ACC112 (cell line): ENCODE measurements at regions not wholly inside any gene's neighbourhood (a gene's known extent, or its start where the extent isn't known, plus 50 kb on each side); places are given as distances from the start of the nearest gene placed in this dataset.

Source experiments
- H2AFZ ChIP-seq: fragments of 200-600 bp; sonication (generic); one replicate; pipeline ENCODE4 v1.6.0; 2017; ENCODE audit warnings: antibody characterized with exemption, low read length; ENCODE audit not compliant: unreplicated experiment
- H3K27ac ChIP-seq: fragments of 200-600 bp; sonication (generic); 2 replicates; pipeline ENCODE4 v1.5.1; 2014; ENCODE audit warnings: low read depth, mild to moderate bottlenecking, antibody characterized with exemption, low read length, moderate library complexity
- H3K27me3 ChIP-seq: fragments of 200-600 bp; sonication (generic); 2 replicates; pipeline ENCODE4 v1.6.1; 2014; ENCODE audit warnings: mild to moderate bottlenecking, antibody characterized with exemption, low read length, moderate library complexity, mixed read lengths; ENCODE audit not compliant: insufficient read depth
- H3K36me3 ChIP-seq: fragments of 200-600 bp; sonication (generic); 2 replicates; pipeline ENCODE4 v1.6.1; 2016; ENCODE audit warnings: mild to moderate bottlenecking, antibody characterized with exemption, low read length, moderate library complexity, mixed read lengths; ENCODE audit not compliant: insufficient read depth
- H3K4me1 ChIP-seq: fragments of 200-600 bp; sonication (generic); one replicate; pipeline ENCODE4 v1.6.1; 2016; ENCODE audit warnings: low read length, mixed read lengths; ENCODE audit not compliant: insufficient read depth, unreplicated experiment, control insufficient read depth
- H3K4me3 ChIP-seq: fragments of 200-600 bp; sonication (generic); 2 replicates; pipeline ENCODE4 v1.5.1; 2014; ENCODE audit warnings: mild to moderate bottlenecking, low read depth, low read length
- H3K79me2 ChIP-seq: fragments of 200-600 bp; sonication (generic); one replicate; pipeline ENCODE4 v1.6.0; 2016; ENCODE audit warnings: low read length; ENCODE audit not compliant: control insufficient read depth, unreplicated experiment, insufficient read depth

GRCh38 chr5:165101709-165102108 is 1596.3 kb downstream of the MAT2B start:
- H2AFZ ChIP-seq = no peak overlapping the region
- H3K4me3 ChIP-seq = no peak overlapping the region
- H3K4me1 ChIP-seq = no peaks in the 10 kb centered on the region
- H3K27me3 ChIP-seq = no peaks in the 10 kb centered on the region
- no peaks in the 10 kb centered on the region for H3K36me3 ChIP-seq
- H3K27ac ChIP-seq = no peak overlapping the region
- no peaks in the 10 kb centered on the region for H3K79me2 ChIP-seq

DNA sequence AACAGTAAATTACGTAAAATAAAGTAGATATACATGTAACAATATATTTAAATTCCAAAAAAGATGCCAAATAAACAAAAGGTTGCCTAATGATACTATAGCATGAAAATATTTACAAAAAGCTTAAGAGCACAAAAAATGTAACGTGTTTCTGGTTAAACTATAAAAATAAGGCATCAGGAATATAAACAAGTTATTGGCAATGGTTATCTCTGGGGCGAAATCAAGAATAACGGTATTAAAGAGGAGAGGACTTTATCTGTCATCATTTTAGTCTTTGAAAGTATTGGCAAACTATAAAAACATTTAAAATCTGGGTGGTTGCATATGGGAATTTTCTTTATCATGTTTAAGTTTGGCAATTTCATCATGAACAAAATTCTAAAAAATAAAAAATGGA is 1599.2 kb downstream of the MAT2B start:
- Histone ChIP-seq H3K4me3 (no peak overlapping the region), H3K4me1 (no peaks in the 10 kb centered on the region), H2AFZ (no peak overlapping the region), H3K27ac (no peak overlapping the region), H3K27me3 (no peaks in the 10 kb centered on the region), H3K36me3 (no peaks in the 10 kb centered on the region), H3K79me2 (no peaks in the 10 kb centered on the region)

DNA sequence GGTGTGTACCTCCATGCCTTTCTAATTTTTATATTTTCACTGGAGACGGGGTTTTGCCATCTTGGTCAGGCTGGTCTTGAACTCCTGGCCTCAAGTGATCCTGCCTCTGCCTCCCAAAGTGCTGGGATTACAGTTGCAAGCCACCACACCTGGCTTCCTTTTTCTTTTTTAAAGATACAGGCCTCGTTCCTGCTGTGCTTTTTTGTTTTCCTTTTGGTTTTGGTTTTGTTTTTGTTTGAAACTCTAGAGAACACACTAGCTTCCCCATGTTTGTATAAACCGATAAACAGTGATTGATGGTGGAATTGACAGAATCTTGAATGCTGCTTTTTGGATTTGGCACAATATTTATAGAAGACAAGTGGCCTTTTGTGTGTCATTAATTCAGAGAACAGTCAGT is 1603.4 kb downstream of the MAT2B start:
- Histone ChIP-seq H3K4me3 (peak overlapping the region; percentile 20), H3K27me3 (no peaks in the 10 kb centered on the region), H2AFZ (peak overlapping the region; percentile 1), H3K36me3 (no peaks in the 10 kb centered on the region), H3K4me1 (no peaks in the 10 kb centered on the region), H3K27ac (no peak overlapping the region), H3K79me2 (no peaks in the 10 kb centered on the region)

DNA sequence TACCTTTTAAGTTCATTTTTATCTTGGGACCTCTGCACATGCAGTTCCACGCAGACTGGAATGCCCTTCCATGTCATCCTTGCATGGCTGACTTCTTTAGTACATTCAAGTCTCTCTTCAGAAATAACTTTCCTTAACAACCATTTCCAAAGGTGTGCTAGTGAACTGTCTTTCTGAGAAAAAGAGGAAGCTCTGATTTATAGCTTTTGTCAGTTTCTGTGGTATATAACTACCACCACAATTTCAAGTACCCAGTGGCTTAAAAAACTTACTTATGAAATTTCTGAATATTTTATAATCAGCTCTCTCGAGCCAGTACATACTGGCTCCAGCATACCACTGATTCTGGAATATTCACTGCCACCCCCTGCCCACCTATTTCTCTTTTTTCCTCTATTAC is 1613.8 kb downstream of the MAT2B start:
- H2AFZ ChIP-seq = no peak overlapping the region
- no peaks in the 10 kb centered on the region for H3K27me3 ChIP-seq
- H3K36me3 ChIP-seq = no peaks in the 10 kb centered on the region
- H3K27ac ChIP-seq = no peak overlapping the region
- H3K4me1 ChIP-seq = no peaks in the 10 kb centered on the region
- H3K4me3 ChIP-seq = no peak overlapping the region
- no peaks in the 10 kb centered on the region for H3K79me2 ChIP-seq

DNA sequence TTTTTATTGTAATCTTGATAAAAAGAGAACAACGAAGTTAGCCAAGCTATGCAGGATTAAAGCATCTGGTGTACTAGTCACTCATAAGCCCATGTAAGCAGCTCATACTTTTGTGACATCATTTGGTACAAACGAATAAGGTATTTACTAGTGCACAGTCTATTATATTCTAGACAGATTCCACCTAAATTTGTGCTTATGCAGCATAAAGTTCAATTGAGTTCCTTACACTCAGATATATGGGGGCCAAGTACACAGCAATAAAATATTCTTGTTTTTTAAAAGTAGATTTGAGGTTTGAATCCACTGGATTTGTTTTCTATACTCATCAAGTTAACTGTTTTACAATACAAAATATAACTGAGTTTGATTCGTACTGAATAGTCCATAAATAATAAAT is 1621.2 kb downstream of the MAT2B start:
- Histone ChIP-seq H2AFZ (no peak overlapping the region), H3K27me3 (no peaks in the 10 kb centered on the region), H3K4me1 (peaks cover 15% of the 10 kb centered on the region), H3K4me3 (no peak overlapping the region), H3K27ac (no peak overlapping the region), H3K79me2 (no peaks in the 10 kb centered on the region), H3K36me3 (no peaks in the 10 kb centered on the region)

- H3K79me2 ChIP-seq = no peaks in the 10 kb centered on the region
- no peak overlapping the region for H2AFZ ChIP-seq
- H3K4me1 ChIP-seq = peaks cover 15% of the 10 kb centered on the region
- no peaks in the 10 kb centered on the region for H3K27me3 ChIP-seq
- H3K27ac ChIP-seq = no peak overlapping the region
- no peak overlapping the region for H3K4me3 ChIP-seq
- H3K36me3 ChIP-seq = no peaks in the 10 kb centered on the region
These were observed 1622.5 kb downstream of the MAT2B start for GRCh38 chr5:165127941-165128340.

DNA sequence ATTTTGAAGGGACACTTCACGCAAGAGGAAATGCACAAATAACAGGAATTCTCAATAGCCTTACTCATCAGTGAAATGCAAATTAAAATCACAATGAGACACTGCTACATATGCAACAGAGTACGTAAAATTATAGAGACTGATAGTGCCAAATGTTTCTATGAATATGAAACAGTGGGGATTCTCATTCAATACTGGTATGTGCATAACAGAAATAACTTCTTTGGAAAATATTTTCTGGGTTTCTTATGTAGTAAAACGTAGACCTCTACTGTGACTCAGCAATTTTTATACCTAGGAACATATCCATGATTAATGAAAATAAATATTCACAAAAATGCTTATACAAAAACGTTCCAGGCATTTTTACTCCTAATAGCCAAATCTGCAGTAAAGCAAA is 1625.2 kb downstream of the MAT2B start:
- Histone ChIP-seq H3K4me1 (peaks cover 15% of the 10 kb centered on the region), H3K79me2 (no peaks in the 10 kb centered on the region), H3K4me3 (peak overlapping the region; percentile 21; the same call in 1 of the 2 replicates), H3K27me3 (no peaks in the 10 kb centered on the region), H3K36me3 (no peaks in the 10 kb centered on the region), H3K27ac (peak overlapping the region; percentile 64), H2AFZ (peak overlapping the region; percentile 77)

GRCh38 chr5:165134155-165134554 is 1628.7 kb downstream of the MAT2B start:
- H3K79me2 ChIP-seq = no peaks in the 10 kb centered on the region
- H3K4me1 ChIP-seq = peaks cover 15% of the 10 kb centered on the region
- no peaks in the 10 kb centered on the region for H3K36me3 ChIP-seq
- no peak overlapping the region for H3K27ac ChIP-seq
- no peaks in the 10 kb centered on the region for H3K27me3 ChIP-seq
- no peak overlapping the region for H3K4me3 ChIP-seq
- H2AFZ ChIP-seq = no peak overlapping the region

GRCh38 chr5:165135565-165135964 is 1630.1 kb downstream of the MAT2B start:
- no peak overlapping the region for H2AFZ ChIP-seq
- H3K27ac ChIP-seq = no peak overlapping the region
- no peaks in the 10 kb centered on the region for H3K36me3 ChIP-seq
- H3K4me3 ChIP-seq = no peak overlapping the region
- peaks cover 9% of the 10 kb centered on the region for H3K4me1 ChIP-seq
- H3K79me2 ChIP-seq = no peaks in the 10 kb centered on the region
- no peaks in the 10 kb centered on the region for H3K27me3 ChIP-seq

GRCh38 chr5:165137701-165138100 is 1632.3 kb downstream of the MAT2B start:
- Histone ChIP-seq H3K36me3 (no peaks in the 10 kb centered on the region), H3K27ac (no peak overlapping the region), H3K79me2 (no peaks in the 10 kb centered on the region), H3K4me3 (peak overlapping the region; percentile 61; the same call in 1 of the 2 replicates), H3K4me1 (no peaks in the 10 kb centered on the region), H3K27me3 (no peaks in the 10 kb centered on the region), H2AFZ (peak overlapping the region; percentile 87)

DNA sequence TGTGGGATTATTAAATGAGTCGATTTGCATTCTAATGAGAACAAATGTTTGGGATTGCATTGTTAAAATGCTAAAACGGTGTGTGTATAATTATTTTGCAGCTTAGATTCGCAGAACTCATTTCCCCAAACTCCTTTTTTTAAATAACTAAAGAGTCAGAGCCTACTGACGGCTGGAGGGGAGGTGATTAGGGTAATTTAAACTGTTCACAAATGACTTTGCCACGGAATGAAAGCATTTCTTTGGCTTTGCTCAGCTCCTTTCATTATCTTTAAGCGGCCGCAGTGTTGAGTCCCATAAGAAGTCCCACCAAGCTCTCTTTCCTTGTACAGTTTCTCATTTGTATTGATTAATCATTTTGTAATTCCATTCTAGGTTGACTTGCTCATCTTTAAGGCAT is 1632.8 kb downstream of the MAT2B start:
- H3K36me3 ChIP-seq = no peaks in the 10 kb centered on the region
- peak overlapping the region; percentile 87 for H2AFZ ChIP-seq
- H3K4me3 ChIP-seq = peak overlapping the region; percentile 61
- no peaks in the 10 kb centered on the region for H3K27me3 ChIP-seq
- no peaks in the 10 kb centered on the region for H3K79me2 ChIP-seq
- H3K27ac ChIP-seq = no peak overlapping the region
- H3K4me1 ChIP-seq = no peaks in the 10 kb centered on the region
